GM12878 (cell line): ENCODE measurements at regions not wholly inside any gene's neighbourhood (a gene's known extent, or its start where the extent isn't known, plus 50 kb on each side); places are given as distances from the start of the nearest gene placed in this dataset.

ENCODE experiments used
- BHLHE40 ChIP-seq, 2 experiments: fragments of 450-650 bp in 1 of 2; IDR thresholded peaks; 2 replicates each; pipeline ENCODE4 v1.6.1; 2011 to 2017; ENCODE audit warnings: low read depth in 2 of 2, borderline replicate concordance in 1 of 2, improper control_type of control experiment in 1 of 2, low read length in 1 of 2, mild to moderate bottlenecking in 1 of 2
- GATAD2B ChIP-seq: fragments of 450-650 bp; conservative IDR thresholded peaks from 2 replicates; pipeline ENCODE4 v1.6.1; 2017; ENCODE audit warnings: low read depth, mild to moderate bottlenecking, moderate library complexity
- KDM1A ChIP-seq: fragments of 200-600 bp; sonication (generic); IDR thresholded peaks from 2 replicates; pipeline ENCODE4 v1.6.1; 2016; ENCODE audit warnings: borderline replicate concordance
- MEF2B ChIP-seq: fragments of 450-650 bp; IDR thresholded peaks from 2 replicates; pipeline ENCODE4 v1.6.1; 2018; ENCODE audit warnings: mild to moderate bottlenecking, moderate library complexity; ENCODE audit not compliant: partially characterized antibody, poor library complexity, severe bottlenecking
- NFIC ChIP-seq: IDR thresholded peaks from 2 replicates; pipeline ENCODE4 v1.6.1; 2012; ENCODE audit warnings: low read depth, mild to moderate bottlenecking, inconsistent platforms, low read length, moderate library complexity
- NFXL1 ChIP-seq: fragments of 450-650 bp; IDR thresholded peaks from 2 replicates; pipeline ENCODE4 v1.6.1; 2017; ENCODE audit warnings: antibody characterized with exemption, mild to moderate bottlenecking, borderline replicate concordance
- SMAD5 ChIP-seq: IDR thresholded peaks from 2 replicates; pipeline ENCODE4 v1.6.1; 2016; ENCODE audit warnings: antibody characterized with exemption, low read depth
- TCF3 ChIP-seq: IDR thresholded peaks from 2 replicates; pipeline ENCODE4 v1.6.1; 2012; ENCODE audit warnings: low read depth, mild to moderate bottlenecking, low read length, borderline replicate concordance; ENCODE audit not compliant: insufficient read depth
- WRNIP1 ChIP-seq: IDR thresholded peaks from 2 replicates; pipeline ENCODE4 v1.6.1; 2011; ENCODE audit warnings: low read depth, low read length, improper control_type of control experiment, borderline replicate concordance
- YY1 ChIP-seq: IDR thresholded peaks from 2 replicates; pipeline ENCODE4 v1.6.1; 2011; ENCODE audit warnings: low read depth, mild to moderate bottlenecking, low read length
- ZNF207 ChIP-seq: fragments of 450-650 bp; IDR thresholded peaks from 2 replicates; pipeline ENCODE4 v1.6.1; 2014; ENCODE audit warnings: antibody characterized with exemption, mild to moderate bottlenecking, borderline replicate concordance
- TF ChIP-seq, protein P1 (sequence below): fragments of 150-350 bp; IDR thresholded peaks from 2 replicates; pipeline ENCODE4 v1.6.1; 2014; ENCODE audit warnings: mild to moderate bottlenecking, low read depth, low read length
- TF ChIP-seq, protein P2 (sequence below): fragments of 450-650 bp; IDR thresholded peaks from 2 replicates; pipeline ENCODE4 v1.6.1; 2018; ENCODE audit warnings: borderline replicate concordance, mild to moderate bottlenecking; ENCODE audit not compliant: partially characterized antibody

DNA sequence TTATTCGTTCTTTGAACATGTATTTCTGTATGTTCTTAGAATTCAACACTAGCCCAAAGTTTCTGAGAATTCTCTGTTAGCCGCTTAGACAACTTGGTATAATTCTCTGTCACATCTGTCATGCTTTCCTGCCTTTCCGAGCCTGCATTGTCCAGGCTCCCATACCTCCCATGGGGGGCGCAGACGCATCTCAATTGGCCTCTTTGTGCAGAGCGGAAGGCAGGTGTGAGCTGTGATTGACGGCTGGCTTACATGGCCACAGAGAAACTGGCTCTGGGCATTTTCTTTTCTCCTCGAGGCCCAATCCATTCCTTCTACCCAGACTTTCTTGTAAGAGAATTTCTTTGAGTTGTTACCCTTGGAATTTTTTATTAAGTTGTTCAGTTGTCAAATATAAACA, 132.7 kb upstream of the SESN3 start (continued):
- TF ChIP-seq WRNIP1 (no peak), YY1 (no peak), GATAD2B (no peak), KDM1A (no peak), SMAD5 (no peak), BHLHE40 (IDR thresholded peaks at IDR 0.05; ENCODE audit: borderline replicate concordance in 1 of 2, low read depth in 2 of 2, low read length in 1 of 2) (no peak), NFXL1 (no peak), MEF2B (no peak), NFIC (no peak), TCF3 (no peak), ZNF207 (no peak)
- TF ChIP-seq, protein P1, sequence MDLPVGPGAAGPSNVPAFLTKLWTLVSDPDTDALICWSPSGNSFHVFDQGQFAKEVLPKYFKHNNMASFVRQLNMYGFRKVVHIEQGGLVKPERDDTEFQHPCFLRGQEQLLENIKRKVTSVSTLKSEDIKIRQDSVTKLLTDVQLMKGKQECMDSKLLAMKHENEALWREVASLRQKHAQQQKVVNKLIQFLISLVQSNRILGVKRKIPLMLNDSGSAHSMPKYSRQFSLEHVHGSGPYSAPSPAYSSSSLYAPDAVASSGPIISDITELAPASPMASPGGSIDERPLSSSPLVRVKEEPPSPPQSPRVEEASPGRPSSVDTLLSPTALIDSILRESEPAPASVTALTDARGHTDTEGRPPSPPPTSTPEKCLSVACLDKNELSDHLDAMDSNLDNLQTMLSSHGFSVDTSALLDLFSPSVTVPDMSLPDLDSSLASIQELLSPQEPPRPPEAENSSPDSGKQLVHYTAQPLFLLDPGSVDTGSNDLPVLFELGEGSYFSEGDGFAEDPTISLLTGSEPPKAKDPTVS = no peak
- TF ChIP-seq, protein P2, sequence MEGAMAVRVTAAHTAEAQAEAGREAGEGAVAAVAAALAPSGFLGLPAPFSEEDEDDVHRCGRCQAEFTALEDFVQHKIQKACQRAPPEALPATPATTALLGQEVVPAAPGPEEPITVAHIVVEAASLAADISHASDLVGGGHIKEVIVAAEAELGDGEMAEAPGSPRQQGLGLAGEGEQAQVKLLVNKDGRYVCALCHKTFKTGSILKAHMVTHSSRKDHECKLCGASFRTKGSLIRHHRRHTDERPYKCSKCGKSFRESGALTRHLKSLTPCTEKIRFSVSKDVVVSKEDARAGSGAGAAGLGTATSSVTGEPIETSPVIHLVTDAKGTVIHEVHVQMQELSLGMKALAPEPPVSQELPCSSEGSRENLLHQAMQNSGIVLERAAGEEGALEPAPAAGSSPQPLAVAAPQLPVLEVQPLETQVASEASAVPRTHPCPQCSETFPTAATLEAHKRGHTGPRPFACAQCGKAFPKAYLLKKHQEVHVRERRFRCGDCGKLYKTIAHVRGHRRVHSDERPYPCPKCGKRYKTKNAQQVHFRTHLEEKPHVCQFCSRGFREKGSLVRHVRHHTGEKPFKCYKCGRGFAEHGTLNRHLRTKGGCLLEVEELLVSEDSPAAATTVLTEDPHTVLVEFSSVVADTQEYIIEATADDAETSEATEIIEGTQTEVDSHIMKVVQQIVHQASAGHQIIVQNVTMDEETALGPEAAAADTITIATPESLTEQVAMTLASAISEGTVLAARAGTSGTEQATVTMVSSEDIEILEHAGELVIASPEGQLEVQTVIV = no peak
